Esophagus muscularis mucosa (tissue), 3 donors: ENCODE measurements at regions not wholly inside any gene's neighbourhood (a gene's known extent, or its start where the extent isn't known, plus 50 kb on each side); places are given as distances from the start of the nearest gene placed in this dataset.

Experiments used
- CTCF ChIP-seq, 3 experiments: fragments of 200-600 bp in 2 of 3; fragments of 450-650 bp in 1 of 3; sonication (generic) in 2 of 3; IDR thresholded peaks; one replicate each; pipeline ENCODE4 v1.5.1; 2017 to 2019; ENCODE audit warnings: antibody characterized with exemption in 3 of 3, mild to moderate bottlenecking in 2 of 3, moderate library complexity in 1 of 3
- POLR2A ChIP-seq: fragments of 450-650 bp; IDR thresholded peaks from one replicate; pipeline ENCODE4 v1.6.1; 2017; ENCODE audit warnings: antibody characterized with exemption, moderate library complexity, mild to moderate bottlenecking, low read depth

- TF ChIP-seq CTCF (IDR thresholded peaks at IDR 0.05) = no peak
- no peak for TF ChIP-seq POLR2A
Measured at GRCh38 chr13:27353708-27354107, 70.7 kb upstream of the GTF3A start.
